ENCODE measurements at regions not wholly inside any gene's neighbourhood (a gene's known extent, or its start where the extent isn't known, plus 50 kb on each side); places are given as distances from the start of the nearest gene placed in this dataset.
"Not testable (repeated sequence)": the region's sequence is repeated elsewhere in the genome, so short reads cannot be mapped to it uniquely, and the experiment has no call there.

DNA sequence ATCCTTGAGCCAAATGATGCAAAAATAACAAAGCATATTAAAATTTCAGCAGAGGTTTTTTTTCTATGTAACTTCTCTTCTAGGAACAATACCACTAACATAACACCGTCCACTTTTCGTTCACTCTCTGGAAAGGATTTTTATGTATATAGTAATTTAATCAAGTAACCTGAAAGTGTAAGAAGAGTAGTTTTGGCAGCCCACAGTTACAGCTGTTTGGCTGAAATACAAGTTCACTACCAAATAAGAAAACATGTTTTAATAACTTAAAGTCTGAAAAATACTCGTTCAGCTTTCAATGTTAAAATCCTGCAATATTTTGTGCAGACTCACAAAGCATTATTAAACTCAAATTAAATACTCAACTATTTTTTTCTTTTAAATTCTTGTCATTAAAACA is 896.8 kb upstream of the ADGRL4 start:
- Histone ChIP-seq H3K27ac (no peak overlapping the region), H3K9me3 (no peaks in the 10 kb centered on the region), H3K4me1 (no peaks in the 10 kb centered on the region), H3K27me3 (no peaks in the 10 kb centered on the region), H3K36me3 (no peaks in the 10 kb centered on the region), H3K4me3 (no peak overlapping the region)
- intact Hi-C loops (cut with DNase I; ENCODE audit: low total_unique reads), result no loop called here
- no peak for TF ChIP-seq CTCF (IDR thresholded peaks at IDR 0.05 in 4 of 5, conservative IDR thresholded peaks at IDR 0.05 in 1 of 5)
- TF ChIP-seq POLR2A (IDR thresholded peaks at IDR 0.05), result no peak
- ATAC-seq, result no peak
- no peak for DNase-seq
- in situ Hi-C loops (cut with MboI; ENCODE audit: low sequenced_read_pairs in 4 of 4), result no loop called here

- intact Hi-C loops (cut with DNase I; ENCODE audit: low total_unique reads) (no loop called here), in situ Hi-C loops (cut with MboI; ENCODE audit: low sequenced_read_pairs in 4 of 4) (no loop called here)
- TF ChIP-seq POLR2A (IDR thresholded peaks at IDR 0.05), result no peak
- no peak for TF ChIP-seq CTCF (IDR thresholded peaks at IDR 0.05 in 4 of 5, conservative IDR thresholded peaks at IDR 0.05 in 1 of 5)
- DNase-seq (no peak), ATAC-seq (no peak)
- H3K9me3 ChIP-seq, result no peaks in the 10 kb centered on the region
- H3K4me1 ChIP-seq, result no peaks in the 10 kb centered on the region
- H3K4me3 ChIP-seq, result no peak overlapping the region
- no peaks in the 10 kb centered on the region for H3K36me3 ChIP-seq
- H3K27ac ChIP-seq, result no peak overlapping the region
- H3K27me3 ChIP-seq, result no peaks in the 10 kb centered on the region
These were observed 895.9 kb upstream of the ADGRL4 start for GRCh38 chr1:79902418-79902817.

GRCh38 chr1:79899914-79900313 is 893.4 kb upstream of the ADGRL4 start:
- in situ Hi-C loops (cut with MboI; ENCODE audit: low sequenced_read_pairs in 4 of 4) (no loop called here), intact Hi-C loops (cut with DNase I; ENCODE audit: low total_unique reads) (no loop called here)
- Histone ChIP-seq H3K36me3 (no peaks in the 10 kb centered on the region), H3K9me3 (no peaks in the 10 kb centered on the region), H3K4me1 (no peaks in the 10 kb centered on the region), H3K4me3 (no peak overlapping the region), H3K27ac (no peak overlapping the region), H3K27me3 (no peaks in the 10 kb centered on the region)
- DNase-seq, result no peak
- TF ChIP-seq POLR2A (IDR thresholded peaks at IDR 0.05) (no peak), CTCF (IDR thresholded peaks at IDR 0.05 in 4 of 5, conservative IDR thresholded peaks at IDR 0.05 in 1 of 5) (no peak)
- ATAC-seq, result no peak

- TF ChIP-seq CTCF (IDR thresholded peaks at IDR 0.05 in 4 of 5, conservative IDR thresholded peaks at IDR 0.05 in 1 of 5) (no peak), POLR2A (IDR thresholded peaks at IDR 0.05) (no peak)
- DNase-seq, result no peak
- no peak for ATAC-seq
- in situ Hi-C loops (cut with MboI; ENCODE audit: low sequenced_read_pairs in 4 of 4), result no loop called here
- intact Hi-C loops (cut with DNase I; ENCODE audit: low total_unique reads), result no loop called here
- no peaks in the 10 kb centered on the region for H3K4me1 ChIP-seq
- H3K4me3 ChIP-seq, result no peak overlapping the region
- H3K9me3 ChIP-seq, result no peaks in the 10 kb centered on the region
- no peaks in the 10 kb centered on the region for H3K36me3 ChIP-seq
- H3K27ac ChIP-seq, result no peak overlapping the region
- no peaks in the 10 kb centered on the region for H3K27me3 ChIP-seq
These were observed 889.6 kb upstream of the ADGRL4 start for GRCh38 chr1:79896140-79896539.

GRCh38 chr1:79895573-79895972 is 889.0 kb upstream of the ADGRL4 start:
- Histone ChIP-seq H3K36me3 (no peaks in the 10 kb centered on the region), H3K9me3 (no peaks in the 10 kb centered on the region), H3K4me3 (no peak overlapping the region), H3K4me1 (no peaks in the 10 kb centered on the region), H3K27ac (no peak overlapping the region), H3K27me3 (no peaks in the 10 kb centered on the region)
- in situ Hi-C loops (cut with MboI; ENCODE audit: low sequenced_read_pairs in 4 of 4) (no loop called here), intact Hi-C loops (cut with DNase I; ENCODE audit: low total_unique reads) (no loop called here)
- no peak for ATAC-seq
- DNase-seq, result no peak
- TF ChIP-seq POLR2A (IDR thresholded peaks at IDR 0.05), result no peak
- no peak for TF ChIP-seq CTCF (IDR thresholded peaks at IDR 0.05 in 4 of 5, conservative IDR thresholded peaks at IDR 0.05 in 1 of 5)

DNA sequence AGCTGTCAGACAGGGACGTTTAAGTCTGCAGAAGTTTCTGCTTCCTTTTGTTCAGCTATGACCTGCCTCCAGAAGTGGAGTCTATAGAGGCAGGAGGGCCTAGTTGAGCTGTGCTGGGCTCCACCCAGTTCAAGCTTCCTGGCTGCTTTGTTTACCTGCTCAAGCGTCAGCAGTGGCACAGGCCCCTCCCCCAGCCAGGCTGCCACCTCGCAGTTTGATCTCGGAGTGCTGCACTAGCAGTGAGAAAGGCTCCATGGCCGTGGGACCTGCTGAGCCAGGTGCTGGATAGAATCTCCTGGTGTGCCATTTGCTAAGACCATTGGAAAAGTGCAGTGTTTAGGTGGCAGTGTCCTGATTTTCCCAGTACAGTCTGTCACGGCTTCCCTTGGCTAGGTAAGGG is 887.6 kb upstream of the ADGRL4 start:
- intact Hi-C loops (cut with DNase I; ENCODE audit: low total_unique reads), result not testable (repeated sequence)

More for the DNA sequence above, 887.6 kb upstream of the ADGRL4 start:
- H3K27me3 ChIP-seq; H3K36me3 ChIP-seq; H3K27ac ChIP-seq; H3K4me1 ChIP-seq; DNase-seq; H3K9me3 ChIP-seq; H3K4me3 ChIP-seq; ATAC-seq; in situ Hi-C loops (cut with MboI; ENCODE audit: low sequenced_read_pairs in 4 of 4): not testable (repeated sequence)
